Transverse colon (tissue), 4 donors: ENCODE measurements at regions not wholly inside any gene's neighbourhood (a gene's known extent, or its start where the extent isn't known, plus 50 kb on each side); places are given as distances from the start of the nearest gene placed in this dataset.
"Not testable (repeated sequence)": the region's sequence is repeated elsewhere in the genome, so short reads cannot be mapped to it uniquely, and the experiment has no call there.

Experiments used
- DNase-seq: peaks from one replicate; pipeline ENCODE4 v3.0.0-alpha.2; 2019
- H3K27ac ChIP-seq, 4 donors: fragments of 200-600 bp; sonication (generic); 2 replicates each; pipeline ENCODE4 v1.5.1; 2016 to 2018; ENCODE audit warnings: inconsistent platforms in 4 of 4
- H3K27me3 ChIP-seq: fragments of 200-600 bp; sonication (generic); 2 replicates; pipeline ENCODE4 v1.5.1; 2017; ENCODE audit warnings: inconsistent platforms
- H3K36me3 ChIP-seq, 4 donors: fragments of 200-600 bp; sonication (generic); 2 replicates each; pipeline ENCODE4 v1.5.1; 2017 to 2019; ENCODE audit warnings: inconsistent platforms in 4 of 4
- H3K4me1 ChIP-seq, 4 donors: fragments of 200-600 bp; sonication (generic); 2 replicates each; pipeline ENCODE4 v1.5.1; 2017 to 2020; ENCODE audit warnings: inconsistent platforms in 4 of 4
- H3K4me3 ChIP-seq, 4 donors: fragments of 200-600 bp; sonication (generic); 1 replicate in 1 of 4; 2 replicates in 3 of 4; pipeline versions ENCODE4 v1.5.1 to v1.6.1; 2017 to 2019; ENCODE audit warnings: inconsistent platforms in 4 of 4
- H3K9me3 ChIP-seq, 2 donors: fragments of 200-600 bp; sonication (generic); 2 replicates each; pipeline ENCODE4 v1.5.1; 2017 to 2019; ENCODE audit warnings: inconsistent platforms in 2 of 2
- CTCF ChIP-seq, 5 experiments: fragments of 200-600 bp in 3 of 5; fragments of 450-650 bp in 2 of 5; sonication (generic) in 3 of 5; IDR thresholded peaks; 1 replicate in 2 of 5; 2 replicates in 3 of 5; pipeline ENCODE4 v1.5.1; 2016 to 2017; ENCODE audit warnings: antibody characterized with exemption in 5 of 5, inconsistent platforms in 3 of 5, mild to moderate bottlenecking in 2 of 5, moderate library complexity in 1 of 5
- EP300 ChIP-seq: sonication (generic); formaldehyde crosslinking; IDR thresholded peaks from one replicate; pipeline ENCODE4 v1.6.1; 2017; ENCODE audit warnings: antibody characterized with exemption, low read depth
- POLR2A ChIP-seq: fragments of 450-650 bp; IDR thresholded peaks from one replicate; pipeline ENCODE4 v1.6.1; 2016; ENCODE audit warnings: antibody characterized with exemption, mild to moderate bottlenecking, moderate library complexity
- POLR2AphosphoS5 ChIP-seq, 3 donors: sonication (generic); formaldehyde crosslinking; IDR thresholded peaks; one replicate each; pipeline ENCODE4 v1.6.1; 2016; ENCODE audit warnings: antibody characterized with exemption in 3 of 3
- WGBS, 2 donors: methylation state at CpG; one replicate each; pipeline ENCODE4 v1.1.5; 2018; ENCODE audit warnings: low coverage in 1 of 2; 5-methylcytosine and 5-hydroxymethylcytosine counted together
- in situ Hi-C, 4 donors: fragments of 200-750 bp; cut with MboI; loops; one replicate each; pipeline versions ENCODE4 v1.15.0 to v1.15.1; 2017; ENCODE audit warnings: low sequenced_read_pairs in 3 of 4, low pct_ligation_motif_present in 1 of 4, low pct_unique_long_range_greater_than_20kb in 1 of 4
- intact Hi-C: fragments of 100-400 bp; cut with DNase I; formaldehyde crosslinking; loops from one replicate; pipeline ENCODE4 v1.15.1; 2023; ENCODE audit warnings: low total_unique reads

- 64% methylated on average over 4 of the region's 4 CpGs for WGBS, 2 donors
Observed at GRCh38 chr16:86888231-86889053, 310.1 kb downstream of the FOXL1 start.

DNA sequence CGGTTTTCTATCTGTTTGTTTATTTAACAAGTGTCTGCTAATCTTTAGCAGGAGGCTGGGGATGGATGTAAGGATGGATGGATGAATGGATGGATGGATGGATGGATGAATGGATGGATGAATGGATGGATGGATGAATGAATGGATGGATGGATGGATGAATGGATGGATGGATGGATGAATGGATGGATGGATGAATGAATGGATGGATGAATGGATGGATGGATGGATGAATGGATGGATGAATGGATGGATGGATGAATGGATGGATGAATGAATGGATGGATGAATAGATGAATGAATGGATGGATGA lies 310.7 kb downstream of the FOXL1 start:
- H3K36me3 ChIP-seq, DNase-seq, in situ Hi-C loops, H3K4me1 ChIP-seq, H3K4me3 ChIP-seq, intact Hi-C loops, H3K9me3 ChIP-seq, H3K27ac ChIP-seq: not testable (repeated sequence)
- peaks cover 13% of the 10 kb centered on the region for H3K27me3 ChIP-seq
- WGBS, 2 donors = 0 to 55% methylated on average over 1 of the region's 1 CpG

More at GRCh38 chr16:86888231-86889053, 310.1 kb downstream of the FOXL1 start:
- H3K36me3 ChIP-seq = no peaks in the 10 kb centered on the region
- peaks cover 11% of the 10 kb centered on the region for H3K27me3 ChIP-seq
- in situ Hi-C loops (no loop called here), intact Hi-C loops (no loop called here)
- no peaks in the 10 kb centered on the region for H3K4me1 ChIP-seq
- TF ChIP-seq CTCF (IDR thresholded peaks at IDR 0.05) = no peak
- TF ChIP-seq POLR2AphosphoS5 (IDR thresholded peaks at IDR 0.05) = no peak
- TF ChIP-seq EP300 = no peak
- no peak for TF ChIP-seq POLR2A
- H3K27ac ChIP-seq = no peak overlapping the region
- no peaks in the 10 kb centered on the region for H3K9me3 ChIP-seq
- H3K4me3 ChIP-seq = no peak overlapping the region
- no peak for DNase-seq

DNA sequence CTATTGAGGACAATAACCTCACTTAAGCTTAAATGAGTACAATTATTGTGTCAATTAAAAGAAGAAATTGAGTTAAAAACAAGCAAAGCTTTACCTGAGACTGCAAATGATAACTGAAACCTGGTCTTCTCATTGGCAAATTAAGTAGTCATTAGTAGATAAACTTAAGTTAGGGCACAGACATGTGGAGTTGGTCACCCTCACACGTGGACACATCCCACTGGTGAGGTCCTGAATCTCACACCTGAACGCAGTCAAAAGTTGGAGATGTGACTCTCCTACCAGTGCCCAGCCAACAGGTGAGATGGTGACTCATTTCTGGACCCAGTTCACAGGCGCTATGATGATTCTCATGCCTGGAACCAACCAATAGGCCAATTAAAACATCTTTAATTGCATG lies 311.6 kb downstream of the FOXL1 start:
- in situ Hi-C loops = no loop called here
- intact Hi-C loops = no loop called here
- TF ChIP-seq EP300 (no peak), POLR2A (no peak), CTCF (IDR thresholded peaks at IDR 0.05) (no peak), POLR2AphosphoS5 (IDR thresholded peaks at IDR 0.05) (no peak)
- H3K9me3 ChIP-seq = no peaks in the 10 kb centered on the region
- no peak overlapping the region for H3K4me3 ChIP-seq
- peaks cover 15% of the 10 kb centered on the region for H3K27me3 ChIP-seq
- no peak for DNase-seq
- 75% methylated on average over 3 of the region's 3 CpGs; no CpG with 5 or more reads in 1 of the 2 donors for WGBS, 2 donors
- H3K27ac ChIP-seq = no peak overlapping the region
- H3K36me3 ChIP-seq = no peaks in the 10 kb centered on the region
- H3K4me1 ChIP-seq = no peaks in the 10 kb centered on the region

- no peak for DNase-seq
- H3K27ac ChIP-seq = no peak overlapping the region
- H3K4me3 ChIP-seq = no peak overlapping the region
- 75 to 77% methylated on average over 7 of the region's 7 CpGs for WGBS, 2 donors
- H3K27me3 ChIP-seq = peaks cover 16% of the 10 kb centered on the region
- no peak for TF ChIP-seq EP300
- no peak for TF ChIP-seq POLR2AphosphoS5 (IDR thresholded peaks at IDR 0.05)
- no peak for TF ChIP-seq POLR2A
- TF ChIP-seq CTCF (IDR thresholded peaks at IDR 0.05) = no peak
- H3K36me3 ChIP-seq = no peaks in the 10 kb centered on the region
- H3K9me3 ChIP-seq = no peaks in the 10 kb centered on the region
- in situ Hi-C loops (no loop called here), intact Hi-C loops (no loop called here)
- H3K4me1 ChIP-seq = no peaks in the 10 kb centered on the region
Observed at GRCh38 chr16:86891121-86891520, 312.8 kb downstream of the FOXL1 start.

DNA sequence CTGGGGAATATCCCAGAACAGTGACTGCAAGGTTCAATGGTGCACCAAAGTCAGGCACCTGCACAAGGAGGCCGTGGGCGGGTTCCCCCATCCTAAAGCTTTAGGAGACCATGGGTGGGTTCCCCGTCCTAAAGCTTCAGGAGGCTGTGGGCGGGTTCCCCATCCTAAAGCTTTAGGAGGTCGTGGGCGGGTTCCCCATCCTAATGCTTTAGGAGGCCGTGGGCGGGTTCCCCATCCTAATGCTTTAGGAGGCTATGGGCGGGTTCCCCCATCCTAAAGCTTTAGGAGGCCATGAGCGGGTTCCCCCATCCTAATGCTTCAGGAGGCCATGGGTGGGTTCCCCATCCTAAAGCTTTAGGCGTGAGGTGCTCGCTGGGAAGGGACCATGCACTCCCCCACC lies 313.3 kb downstream of the FOXL1 start:
- no peaks in the 10 kb centered on the region for H3K9me3 ChIP-seq
- in situ Hi-C loops (no loop called here), intact Hi-C loops (no loop called here)
- H3K4me3 ChIP-seq = no peak overlapping the region
- WGBS, 2 donors = 72 to 83% methylated on average over 2 to 12 of the region's 12 CpGs
- peaks cover 16% of the 10 kb centered on the region for H3K27me3 ChIP-seq
- no peak overlapping the region for H3K27ac ChIP-seq
- no peaks in the 10 kb centered on the region for H3K36me3 ChIP-seq
- no peak for TF ChIP-seq EP300
- no peak for TF ChIP-seq CTCF (IDR thresholded peaks at IDR 0.05)
- no peak for TF ChIP-seq POLR2A
- TF ChIP-seq POLR2AphosphoS5 (IDR thresholded peaks at IDR 0.05) = no peak
- no peak for DNase-seq
- no peaks in the 10 kb centered on the region for H3K4me1 ChIP-seq
